GM12864 (cell line): ENCODE measurements at regions not wholly inside any gene's neighbourhood (a gene's known extent, or its start where the extent isn't known, plus 50 kb on each side); places are given as distances from the start of the nearest gene placed in this dataset.

Experiments used
- DNase-seq: peaks from one replicate; pipeline ENCODE4 v3.0.0-alpha.2; 2011; ENCODE audit warnings: low read depth
- H3K4me3 ChIP-seq: 2 replicates; pipeline ENCODE4 v1.5.1; 2011; ENCODE audit warnings: mild to moderate bottlenecking, low read depth, low read length, control low read depth
- TF ChIP-seq, protein P1 (sequence below): IDR thresholded peaks from 2 replicates; pipeline ENCODE4 v1.5.1; 2011; ENCODE audit warnings: low read depth, mild to moderate bottlenecking, moderate library complexity, low read length, control low read depth, inconsistent platforms; ENCODE audit errors: missing control alignments

DNA sequence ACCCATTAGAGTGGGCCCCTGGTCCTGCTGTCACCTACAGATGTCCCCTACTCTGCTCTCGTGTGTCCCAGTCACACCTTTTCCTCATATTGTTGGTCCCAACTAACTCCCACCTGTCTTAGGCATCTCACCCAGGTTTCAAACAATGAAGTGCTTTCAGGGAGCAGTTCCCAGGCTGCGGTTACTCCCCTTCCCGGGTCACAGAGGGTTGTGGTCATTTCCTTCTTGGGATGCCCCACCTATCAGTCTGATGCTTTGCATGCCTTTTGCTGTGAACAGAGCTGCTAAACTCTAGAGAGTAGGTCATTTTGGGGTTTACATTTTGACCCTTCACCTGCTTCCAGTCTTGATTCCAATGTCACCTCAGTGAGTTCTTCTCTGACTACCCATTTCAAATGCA lies 181.6 kb downstream of the CDC5L start:
- TF ChIP-seq, protein P1, sequence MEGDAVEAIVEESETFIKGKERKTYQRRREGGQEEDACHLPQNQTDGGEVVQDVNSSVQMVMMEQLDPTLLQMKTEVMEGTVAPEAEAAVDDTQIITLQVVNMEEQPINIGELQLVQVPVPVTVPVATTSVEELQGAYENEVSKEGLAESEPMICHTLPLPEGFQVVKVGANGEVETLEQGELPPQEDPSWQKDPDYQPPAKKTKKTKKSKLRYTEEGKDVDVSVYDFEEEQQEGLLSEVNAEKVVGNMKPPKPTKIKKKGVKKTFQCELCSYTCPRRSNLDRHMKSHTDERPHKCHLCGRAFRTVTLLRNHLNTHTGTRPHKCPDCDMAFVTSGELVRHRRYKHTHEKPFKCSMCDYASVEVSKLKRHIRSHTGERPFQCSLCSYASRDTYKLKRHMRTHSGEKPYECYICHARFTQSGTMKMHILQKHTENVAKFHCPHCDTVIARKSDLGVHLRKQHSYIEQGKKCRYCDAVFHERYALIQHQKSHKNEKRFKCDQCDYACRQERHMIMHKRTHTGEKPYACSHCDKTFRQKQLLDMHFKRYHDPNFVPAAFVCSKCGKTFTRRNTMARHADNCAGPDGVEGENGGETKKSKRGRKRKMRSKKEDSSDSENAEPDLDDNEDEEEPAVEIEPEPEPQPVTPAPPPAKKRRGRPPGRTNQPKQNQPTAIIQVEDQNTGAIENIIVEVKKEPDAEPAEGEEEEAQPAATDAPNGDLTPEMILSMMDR, result no peak
- H3K4me3 ChIP-seq, result no peak overlapping the region
- DNase-seq, result no peak

DNA sequence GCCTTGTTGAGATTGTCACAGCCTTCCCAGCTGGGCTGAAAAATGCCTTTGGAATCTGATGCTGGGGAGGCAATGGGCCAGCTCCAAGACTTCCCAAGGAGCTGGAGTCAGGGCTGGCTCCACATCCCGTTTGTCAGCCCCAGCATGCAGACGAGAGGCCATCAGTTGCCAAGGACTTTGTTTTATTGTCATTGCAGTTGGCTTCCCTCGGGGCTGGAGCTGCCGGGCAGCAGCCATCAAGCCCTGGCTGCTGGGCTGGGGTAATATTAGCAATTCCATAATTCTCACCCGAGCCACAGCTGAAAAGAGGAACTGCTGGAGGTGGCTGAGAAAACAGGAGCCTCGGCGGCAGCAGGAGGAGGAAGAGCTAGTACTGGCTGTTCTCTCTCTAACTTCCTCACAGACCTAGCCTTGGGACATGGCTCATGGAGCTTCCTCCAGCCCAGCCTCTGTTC lies 182.5 kb downstream of the CDC5L start:
- DNase-seq, result no peak
- TF ChIP-seq, protein P1, result no peak
- no peak overlapping the region for H3K4me3 ChIP-seq

DNA sequence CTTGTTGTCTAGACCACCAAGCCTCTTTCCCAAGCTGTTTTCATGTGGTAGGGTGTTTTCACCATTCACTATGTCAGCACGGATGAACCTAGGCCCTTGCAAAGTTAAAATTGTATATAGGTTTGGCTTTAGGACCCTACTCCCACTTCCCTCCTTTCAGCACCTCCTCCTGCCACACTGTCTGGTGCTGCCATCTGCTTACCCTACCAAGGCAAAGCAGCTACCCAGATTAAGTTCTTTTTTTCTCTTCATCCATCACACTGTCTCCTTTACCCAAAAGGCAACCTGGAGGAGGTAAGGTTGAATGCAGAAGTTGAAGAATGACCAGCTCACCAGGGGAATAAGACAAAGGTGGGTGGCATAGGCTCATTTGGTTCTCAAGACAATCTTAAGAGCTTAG lies 184.0 kb downstream of the CDC5L start:
- no peak overlapping the region for H3K4me3 ChIP-seq
- TF ChIP-seq, protein P1, result no peak
- no peak for DNase-seq

DNA sequence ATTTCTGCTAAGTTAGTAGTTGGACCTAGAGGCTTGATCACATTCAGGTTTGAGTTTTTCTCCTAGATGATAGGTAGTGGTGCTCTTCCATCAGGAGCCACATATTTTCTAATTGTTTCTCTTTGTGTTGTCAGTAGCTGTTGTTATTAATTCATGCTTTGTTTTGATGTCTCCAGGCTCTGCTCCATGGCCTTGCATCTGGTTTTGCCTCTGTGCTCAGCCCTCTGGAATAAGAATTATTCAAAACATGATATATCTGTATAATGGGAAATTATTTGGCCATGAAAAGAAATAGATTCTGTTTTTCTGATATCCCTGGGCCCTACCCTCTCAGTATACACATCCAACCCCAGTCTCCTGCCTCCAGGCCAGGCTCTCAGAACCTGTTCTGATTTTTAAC lies 184.8 kb downstream of the CDC5L start:
- TF ChIP-seq, protein P1, result no peak
- no peak for DNase-seq
- no peak overlapping the region for H3K4me3 ChIP-seq

DNA sequence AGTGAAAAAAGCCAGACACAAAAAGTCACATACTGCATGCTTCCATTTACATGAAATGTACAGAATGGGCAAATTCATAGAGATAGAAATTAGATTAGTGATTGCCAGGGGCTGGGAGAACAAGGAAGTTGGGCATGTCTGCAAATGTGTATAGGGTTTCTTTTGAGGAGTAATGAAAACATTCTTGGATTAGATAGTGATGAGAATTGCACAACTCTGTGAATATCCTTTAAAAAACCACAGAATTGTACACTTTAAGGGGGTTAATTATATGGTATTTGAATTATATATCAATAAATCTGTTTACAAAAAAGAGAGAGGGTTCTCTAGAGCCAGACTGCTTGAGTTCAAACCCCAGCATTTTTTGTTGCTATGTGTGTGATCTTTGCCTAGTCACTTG lies 188.1 kb downstream of the CDC5L start:
- no peak overlapping the region for H3K4me3 ChIP-seq

DNA sequence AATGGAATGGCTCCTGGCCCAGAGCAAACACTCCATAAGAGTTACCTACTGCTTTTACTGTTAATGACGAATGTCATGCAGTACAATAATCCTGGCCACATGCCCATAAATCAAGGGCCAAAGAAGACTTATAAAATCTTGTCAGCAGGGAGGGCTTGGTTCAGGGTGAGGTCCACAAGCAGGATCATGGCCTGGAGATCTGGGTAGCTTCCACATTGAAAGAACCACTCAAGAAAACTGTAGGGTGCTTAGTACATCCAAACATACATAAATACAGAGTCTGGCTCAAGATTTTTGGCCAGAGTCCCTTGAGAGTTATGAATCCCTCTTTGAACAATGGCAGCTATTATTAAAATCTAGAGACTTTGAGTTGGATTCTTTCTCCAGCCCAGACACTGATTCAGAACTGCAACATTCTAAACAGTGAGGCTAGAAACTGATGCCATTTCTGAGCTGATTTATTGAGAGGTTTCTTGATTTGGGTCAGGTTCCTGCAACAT lies 188.7 kb downstream of the CDC5L start:
- TF ChIP-seq, protein P1, result no peak
- no peak for DNase-seq
- no peak overlapping the region for H3K4me3 ChIP-seq

More for the DNA sequence above, 188.1 kb downstream of the CDC5L start:
- TF ChIP-seq, protein P1, result no peak
- DNase-seq, result no peak

DNA sequence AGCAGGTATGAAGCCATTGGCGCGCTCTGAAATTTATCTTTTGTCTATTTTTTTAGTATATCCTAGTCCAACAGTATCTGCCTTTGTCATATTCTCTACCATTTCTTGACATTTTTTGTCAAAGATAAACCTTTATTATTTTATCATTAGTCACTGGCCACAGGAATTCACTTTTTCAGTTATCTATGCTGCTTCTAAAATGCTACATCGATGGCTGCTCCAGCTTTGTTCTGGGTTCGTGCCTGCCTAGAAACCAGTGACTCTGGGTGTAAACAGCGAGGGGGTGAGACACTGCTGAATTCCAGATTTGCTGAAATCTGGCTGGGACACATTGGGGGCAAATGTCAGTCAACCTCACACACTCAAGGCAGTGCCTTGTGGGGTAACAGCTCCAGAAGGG lies 193.4 kb downstream of the CDC5L start:
- no peak for DNase-seq
- no peak overlapping the region for H3K4me3 ChIP-seq
- TF ChIP-seq, protein P1, result no peak
